ENCODE measurements at regions not wholly inside any gene's neighbourhood (a gene's known extent, or its start where the extent isn't known, plus 50 kb on each side); places are given as distances from the start of the nearest gene placed in this dataset.

GRCh38 chrX:104330966-104331365 is 76.2 kb upstream of the ESX1 start:
- TF ChIP-seq CTCF (IDR thresholded peaks at IDR 0.05; ENCODE audit: borderline replicate concordance, insufficient read depth, low read depth, low read length) = no peak
- no peak overlapping the region for H3K4me3 ChIP-seq (ENCODE audit: low read depth, low read length)

- no peak for TF ChIP-seq CTCF (IDR thresholded peaks at IDR 0.05; ENCODE audit: borderline replicate concordance, insufficient read depth, low read depth, low read length)
- no peak overlapping the region for H3K4me3 ChIP-seq (ENCODE audit: low read depth, low read length)
Observed at GRCh38 chrX:104329731-104330130, 75.0 kb upstream of the ESX1 start.

- no peak overlapping the region for H3K4me3 ChIP-seq (ENCODE audit: low read depth, low read length)
- TF ChIP-seq CTCF (IDR thresholded peaks at IDR 0.05; ENCODE audit: borderline replicate concordance, insufficient read depth, low read depth, low read length) = no peak
Observed at GRCh38 chrX:104325213-104325585, 70.5 kb upstream of the ESX1 start.

GRCh38 chrX:104324461-104325212 is 69.9 kb upstream of the ESX1 start:
- H3K4me3 ChIP-seq (ENCODE audit: low read depth, low read length) = no peak overlapping the region
- TF ChIP-seq CTCF (IDR thresholded peaks at IDR 0.05; ENCODE audit: borderline replicate concordance, insufficient read depth, low read depth, low read length) = no peak

- no peak for TF ChIP-seq CTCF (IDR thresholded peaks at IDR 0.05; ENCODE audit: borderline replicate concordance, insufficient read depth, low read depth, low read length)
- H3K4me3 ChIP-seq (ENCODE audit: low read depth, low read length) = no peak overlapping the region
Observed at GRCh38 chrX:104319346-104319745, 64.6 kb upstream of the ESX1 start.

- TF ChIP-seq CTCF (IDR thresholded peaks at IDR 0.05; ENCODE audit: borderline replicate concordance, insufficient read depth, low read depth, low read length) = no peak
- no peak overlapping the region for H3K4me3 ChIP-seq (ENCODE audit: low read depth, low read length)
Observed at GRCh38 chrX:104318330-104319009, 63.7 kb upstream of the ESX1 start.

GRCh38 chrX:104316739-104317138 is 62.0 kb upstream of the ESX1 start:
- no peak overlapping the region for H3K4me3 ChIP-seq (ENCODE audit: low read depth, low read length)
- no peak for TF ChIP-seq CTCF (IDR thresholded peaks at IDR 0.05; ENCODE audit: borderline replicate concordance, insufficient read depth, low read depth, low read length)

All from GM12875 (cell line).